Activated CD4-positive, alpha-beta T cell treated with anti-CD3 and anti-CD28 coated beads for 24 hours (primary cell): ENCODE measurements at regions not wholly inside any gene's neighbourhood (a gene's known extent, or its start where the extent isn't known, plus 50 kb on each side); places are given as distances from the start of the nearest gene placed in this dataset.

Experiments used
- DNase-seq, 2 donors: peaks; one replicate each; pipeline ENCODE4 v3.0.0-alpha.2; 2020; ENCODE audit warnings: low read depth in 2 of 2

DNA sequence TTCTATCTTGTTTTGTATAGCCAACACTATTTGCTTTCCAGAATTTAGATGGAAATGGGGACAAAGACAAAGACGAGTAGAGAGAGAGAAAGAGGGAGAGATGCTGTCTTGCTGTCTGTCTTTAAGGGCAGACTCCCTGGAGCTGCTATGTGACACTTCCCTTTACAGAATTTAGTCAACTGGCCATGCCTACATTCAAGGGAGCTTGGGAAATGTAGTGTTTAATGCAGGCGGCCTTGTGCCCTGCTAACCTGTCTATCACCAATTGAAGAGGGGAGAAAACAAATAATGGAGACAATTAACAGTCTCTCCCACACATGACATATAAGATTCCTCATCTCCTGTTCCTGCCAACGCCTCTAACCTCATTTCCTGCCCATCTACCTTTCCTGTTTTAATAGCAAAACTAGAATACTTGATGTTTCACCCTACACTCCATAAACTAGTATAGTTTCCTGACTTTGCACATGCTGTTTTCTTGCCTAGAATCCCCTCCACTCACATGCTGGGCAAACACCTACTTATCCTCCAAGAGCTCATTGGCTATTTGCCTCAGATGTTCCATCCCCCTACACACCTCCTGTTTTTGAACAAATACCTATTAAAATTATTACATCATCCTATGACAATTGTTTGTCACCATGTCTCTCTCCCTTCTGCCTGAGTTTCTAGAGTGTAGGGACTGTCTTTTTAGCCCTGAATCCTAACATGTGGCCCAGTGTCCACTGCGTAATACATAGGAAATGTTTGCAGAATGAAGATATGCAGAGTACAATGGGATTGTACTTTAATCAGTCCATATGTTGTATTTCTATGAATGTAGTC is 117.2 kb downstream of the SLC25A24 start:
- DNase-seq: no peak

DNA sequence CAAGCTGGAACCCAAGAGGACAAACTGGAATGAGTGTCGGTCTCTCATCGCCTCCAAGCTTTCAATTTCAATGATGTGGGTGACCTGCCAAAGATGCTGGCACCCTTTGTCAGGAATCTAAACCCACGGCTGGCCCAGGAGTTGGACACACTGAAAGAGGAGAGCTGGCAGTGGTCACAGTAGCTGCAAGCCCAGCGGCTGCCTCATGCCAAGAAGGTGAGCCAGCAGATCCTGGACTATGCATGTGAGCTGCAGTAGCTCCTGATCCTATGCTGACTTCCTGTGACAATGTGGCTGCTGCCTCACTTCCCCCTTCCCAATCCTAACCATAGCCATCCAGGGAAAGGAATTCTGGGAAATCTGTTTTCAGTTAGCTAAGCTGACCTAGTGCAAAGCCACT is 117.0 kb upstream of the VAV3 start:
- DNase-seq: no peak

DNA sequence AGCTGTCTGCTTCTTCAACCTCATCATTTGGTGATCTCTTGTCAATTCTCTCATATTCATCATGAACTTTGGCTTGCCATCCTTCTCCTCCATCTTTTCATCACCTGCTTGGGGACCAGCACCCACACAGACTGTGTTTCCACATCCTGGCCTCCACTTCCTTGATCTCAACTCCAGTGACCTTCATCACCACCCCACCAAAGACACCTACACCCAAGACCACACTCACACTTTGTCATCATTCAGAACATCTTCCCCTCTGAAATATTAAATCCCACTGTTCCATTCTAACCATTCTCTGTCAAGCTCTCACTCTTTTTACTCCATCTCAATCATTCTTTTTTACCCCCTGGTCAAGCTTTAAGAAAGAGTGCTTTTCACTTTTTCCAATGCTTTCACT is 115.5 kb upstream of the VAV3 start:
- no peak for DNase-seq

DNA sequence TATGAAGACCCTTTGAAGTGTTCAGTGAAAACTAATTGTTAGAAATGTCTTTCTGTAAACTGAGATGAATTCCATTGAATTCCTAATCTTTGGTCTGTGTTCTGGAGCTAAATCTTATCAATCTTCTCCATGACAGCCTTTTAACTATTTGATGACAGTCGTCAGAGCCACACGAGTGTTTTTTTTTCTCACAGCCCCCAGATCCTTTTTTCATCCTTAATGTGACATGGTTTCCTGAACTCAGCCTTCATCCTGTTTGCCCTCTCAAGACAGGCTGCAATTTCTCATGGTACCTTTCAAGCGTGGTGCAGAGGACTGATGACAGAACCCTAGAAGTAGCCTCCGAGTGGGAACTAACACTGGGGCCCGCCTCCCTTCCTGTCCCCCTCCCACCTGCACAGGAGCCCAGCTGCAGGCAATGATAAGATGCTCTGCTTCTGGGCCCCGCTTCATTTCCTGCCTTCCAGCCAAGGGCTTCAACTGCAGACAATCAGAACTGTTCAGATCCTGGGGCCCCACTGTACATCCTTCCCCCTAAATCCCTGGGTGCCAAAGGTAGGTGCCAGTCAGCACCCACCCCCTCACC is 114.6 kb upstream of the VAV3 start:
- DNase-seq: peak in 1 of 2 donors; percentile 19

DNA sequence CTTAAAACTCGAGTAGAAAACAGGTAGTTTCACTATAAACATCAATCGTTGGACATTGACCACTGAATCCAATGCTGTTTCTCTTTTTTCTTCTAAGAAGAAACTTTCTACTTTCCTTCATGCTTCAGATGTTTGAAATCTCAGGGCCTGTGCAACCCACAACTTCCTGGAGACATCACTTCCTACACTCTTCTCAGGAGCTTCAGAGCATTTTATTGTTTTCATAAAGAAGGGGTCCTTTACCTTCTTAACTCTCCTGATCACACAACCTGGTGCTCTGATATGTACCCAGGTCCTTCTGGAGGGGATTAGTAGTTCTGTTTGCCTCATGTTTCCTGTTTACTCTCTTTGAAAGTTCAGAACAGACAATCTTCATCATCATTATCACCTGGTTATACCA is 113.0 kb upstream of the VAV3 start:
- DNase-seq: no peak

DNA sequence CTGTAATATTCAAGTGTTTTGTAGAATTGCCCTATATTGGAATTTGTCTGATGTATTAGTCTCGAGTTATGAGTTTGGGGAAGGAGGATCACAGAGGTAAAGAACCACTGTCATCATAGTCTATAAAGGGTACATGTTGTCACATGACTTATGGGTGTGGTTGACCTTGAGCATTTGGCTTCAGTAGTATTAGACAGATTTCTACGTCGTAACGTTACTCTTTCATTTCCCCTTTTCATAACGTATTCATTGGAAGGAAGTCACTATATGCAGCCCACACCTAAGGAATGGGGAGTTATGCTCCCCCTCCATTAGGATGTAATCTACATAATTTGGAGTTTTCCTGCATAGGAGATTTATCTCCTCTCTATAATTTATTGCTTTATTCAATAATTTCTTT is 110.1 kb upstream of the VAV3 start:
- DNase-seq: no peak

DNA sequence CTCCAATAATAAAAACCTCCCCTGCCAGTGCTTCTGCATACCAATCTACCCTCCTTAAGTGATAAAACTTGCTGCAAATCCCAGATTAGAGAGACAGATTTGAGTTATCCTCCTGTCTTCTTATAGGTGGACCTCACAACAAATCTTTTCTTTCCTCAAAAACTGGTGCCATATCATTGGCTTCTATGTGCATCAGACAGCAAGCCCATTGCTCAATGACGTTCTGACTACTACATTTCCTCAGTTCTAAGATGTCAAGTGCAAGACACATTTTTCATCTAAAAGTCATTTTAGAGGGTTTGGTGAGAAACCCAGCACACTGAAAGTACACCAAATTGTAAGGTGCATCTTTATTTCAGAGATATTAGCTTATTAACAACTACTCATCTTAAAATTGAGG is 107.8 kb upstream of the VAV3 start:
- no peak for DNase-seq

DNA sequence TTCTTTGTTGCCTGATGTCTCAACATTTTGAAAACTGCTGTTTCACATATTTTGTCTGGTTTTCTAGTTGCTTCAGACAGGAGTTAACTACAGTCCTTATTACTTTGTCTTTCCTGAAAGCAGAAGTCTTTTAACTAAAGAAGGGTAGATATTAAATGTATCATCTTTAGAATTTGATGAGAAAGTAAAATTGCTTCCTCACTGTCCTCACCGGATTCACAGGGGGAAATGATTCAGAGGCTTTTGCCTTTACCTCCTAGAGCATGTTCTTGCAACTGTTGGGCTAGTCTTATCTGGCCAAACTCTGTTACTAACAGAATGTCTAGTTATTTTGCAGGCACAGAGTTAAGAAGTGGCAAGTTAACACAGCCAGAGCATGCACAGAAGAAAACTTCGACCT is 107.2 kb upstream of the VAV3 start:
- DNase-seq: no peak

DNA sequence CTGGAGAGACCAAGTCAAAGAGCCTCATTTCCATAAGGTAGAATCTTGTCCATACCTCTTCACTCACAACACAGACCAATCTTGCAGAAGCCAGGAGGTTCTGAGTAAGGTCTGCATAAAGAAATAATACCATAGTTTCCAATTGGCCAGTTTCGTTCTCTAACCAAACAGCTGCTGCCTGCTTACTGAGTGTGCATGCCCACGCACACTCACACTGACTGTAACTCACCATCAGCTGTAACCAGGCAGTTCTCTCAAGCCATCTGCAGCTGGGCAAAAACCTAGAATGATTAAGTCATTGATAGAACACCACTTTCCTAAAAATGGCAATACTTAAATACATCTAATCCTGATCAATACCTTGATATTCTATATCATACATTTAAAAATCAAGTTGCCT is 106.6 kb upstream of the VAV3 start:
- DNase-seq: no peak

DNA sequence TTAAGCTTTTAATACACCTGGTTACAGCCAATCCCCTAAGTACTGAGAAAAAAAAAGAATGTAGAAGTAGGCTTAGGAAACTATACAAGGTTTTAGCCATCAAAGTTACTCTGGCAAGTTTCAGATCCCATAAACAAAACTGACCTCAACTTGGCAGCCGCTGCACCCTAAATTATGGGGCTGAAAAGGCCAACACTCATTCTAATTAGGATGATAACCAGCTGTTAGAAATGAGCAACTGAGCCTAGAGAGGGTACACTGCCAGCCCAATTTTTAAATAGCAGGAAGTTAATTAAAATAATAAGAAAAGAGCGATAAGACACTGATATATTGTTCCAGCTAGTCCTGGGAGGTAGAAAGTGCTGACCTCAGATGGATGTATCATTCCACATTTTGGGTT is 105.7 kb upstream of the VAV3 start:
- no peak for DNase-seq

DNA sequence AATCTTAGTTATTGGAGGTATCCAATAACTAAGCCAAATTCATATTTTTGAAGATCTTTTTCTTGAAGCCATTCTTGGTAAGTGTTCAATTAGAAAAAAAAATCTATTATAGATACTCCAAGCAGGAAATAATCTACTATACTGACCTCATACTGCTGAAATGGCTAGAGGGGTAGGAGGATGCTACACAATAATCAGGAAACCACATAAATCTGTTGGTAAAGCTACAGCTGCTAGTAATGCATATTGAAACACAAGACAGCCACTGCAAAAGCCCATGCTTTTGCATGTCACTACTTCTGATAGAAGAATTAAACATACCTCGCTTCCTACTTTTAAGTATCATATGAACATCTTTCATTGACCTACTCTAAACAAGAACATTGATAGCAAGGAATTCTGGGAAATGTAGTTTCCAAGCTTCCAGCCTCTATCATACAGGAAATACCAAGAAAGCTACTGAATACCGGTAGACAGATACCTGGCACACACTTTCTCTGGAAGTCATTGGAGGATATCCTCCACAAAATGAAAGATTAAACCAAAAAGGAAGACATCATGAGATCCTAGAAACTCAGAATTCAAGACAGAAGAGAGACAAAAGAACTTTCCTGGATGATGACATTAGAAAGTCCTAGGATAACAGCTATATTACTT is 103.0 kb upstream of the VAV3 start:
- no peak for DNase-seq

DNA sequence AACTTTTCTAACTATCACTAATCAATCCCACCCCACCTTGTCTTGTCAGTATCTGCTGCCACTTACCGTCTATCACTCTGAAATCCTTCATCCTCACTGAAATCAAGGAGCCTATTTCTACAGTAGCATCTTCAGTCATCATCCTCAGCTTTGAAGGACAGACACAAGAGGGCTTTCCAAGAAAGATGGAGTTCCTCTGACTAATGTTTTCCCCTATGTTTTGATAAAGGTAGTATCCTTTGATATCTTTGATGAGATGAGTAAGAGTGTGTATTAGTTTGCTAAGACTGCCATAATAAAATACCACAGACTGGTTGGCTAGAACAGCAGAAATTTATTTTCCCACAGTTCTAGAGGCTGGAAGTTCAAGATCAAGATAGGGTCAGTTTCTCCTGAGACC is 101.8 kb upstream of the VAV3 start:
- no peak for DNase-seq

DNA sequence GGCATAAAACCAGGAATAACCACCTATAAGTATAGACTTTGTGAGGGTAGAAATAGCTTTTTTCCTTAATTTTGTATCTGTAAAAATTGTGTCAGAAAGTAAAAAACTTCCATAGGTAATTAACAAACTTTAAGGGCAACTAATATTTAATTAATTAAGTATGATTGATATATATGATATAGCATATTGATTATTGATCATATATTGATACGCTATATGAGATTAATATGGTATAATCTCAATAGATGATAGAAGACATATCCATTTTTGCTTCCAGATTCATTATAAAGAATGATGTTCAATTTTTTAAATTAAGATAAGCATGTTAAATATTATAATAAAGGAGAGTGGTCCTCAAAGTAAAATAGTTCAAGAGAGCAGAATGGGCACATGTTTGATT is 99.3 kb upstream of the VAV3 start:
- no peak for DNase-seq

DNA sequence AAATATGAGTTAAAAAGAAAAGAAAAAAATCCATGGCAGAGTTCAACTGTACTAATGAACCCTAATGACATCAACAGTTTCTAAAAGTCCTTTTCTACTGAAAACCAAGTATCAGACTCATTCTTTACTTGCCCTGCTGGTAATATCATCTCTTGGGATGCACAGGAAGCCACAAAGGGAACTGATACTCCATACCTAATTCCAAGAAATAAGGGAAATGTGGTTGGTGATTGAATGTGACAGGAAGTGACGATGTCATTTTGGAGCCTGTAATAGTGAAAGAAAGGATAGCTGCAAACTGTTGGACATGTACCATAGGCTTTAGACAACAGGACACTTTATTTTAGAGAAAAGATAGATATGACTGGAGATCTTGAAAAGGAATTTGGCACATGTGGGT is 98.7 kb upstream of the VAV3 start:
- DNase-seq: no peak

DNA sequence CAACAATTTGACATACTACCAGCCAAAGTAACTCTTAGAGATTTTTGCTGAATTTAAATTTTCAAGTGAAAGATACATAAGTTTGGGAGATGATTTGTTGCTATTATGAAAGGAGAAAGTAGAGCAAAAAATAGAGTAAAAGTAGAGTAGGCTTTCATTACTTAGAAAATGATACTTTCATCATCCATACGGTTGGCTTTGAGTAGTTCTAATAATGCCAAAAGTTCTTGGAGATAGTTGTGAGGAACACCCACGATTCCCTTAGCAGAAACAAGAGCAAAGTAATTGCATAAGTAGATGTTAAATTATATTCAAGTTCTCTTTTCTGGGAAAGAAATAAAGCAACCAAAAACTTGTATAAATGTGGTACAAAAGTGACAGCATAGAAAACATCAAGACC is 95.0 kb upstream of the VAV3 start:
- no peak for DNase-seq

DNA sequence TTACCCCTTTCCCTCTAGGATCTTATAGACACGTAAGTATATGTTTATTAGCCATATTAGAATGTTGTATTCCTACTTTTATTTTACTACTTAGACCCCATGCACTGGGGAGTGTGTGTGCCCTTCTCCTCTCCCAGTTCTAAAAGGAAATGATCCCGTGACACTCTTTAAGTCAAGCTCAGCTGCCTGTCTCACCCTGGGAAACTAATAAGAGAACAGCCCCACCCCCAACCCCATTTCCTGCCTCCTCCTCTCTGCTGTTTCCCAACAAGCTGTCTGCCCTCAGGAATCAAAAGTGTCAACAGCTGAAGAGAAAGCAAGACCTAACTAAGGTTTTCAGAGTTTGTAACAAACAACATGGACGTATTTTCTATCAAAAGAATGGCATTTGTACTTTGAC is 92.6 kb upstream of the VAV3 start:
- DNase-seq: no peak

DNA sequence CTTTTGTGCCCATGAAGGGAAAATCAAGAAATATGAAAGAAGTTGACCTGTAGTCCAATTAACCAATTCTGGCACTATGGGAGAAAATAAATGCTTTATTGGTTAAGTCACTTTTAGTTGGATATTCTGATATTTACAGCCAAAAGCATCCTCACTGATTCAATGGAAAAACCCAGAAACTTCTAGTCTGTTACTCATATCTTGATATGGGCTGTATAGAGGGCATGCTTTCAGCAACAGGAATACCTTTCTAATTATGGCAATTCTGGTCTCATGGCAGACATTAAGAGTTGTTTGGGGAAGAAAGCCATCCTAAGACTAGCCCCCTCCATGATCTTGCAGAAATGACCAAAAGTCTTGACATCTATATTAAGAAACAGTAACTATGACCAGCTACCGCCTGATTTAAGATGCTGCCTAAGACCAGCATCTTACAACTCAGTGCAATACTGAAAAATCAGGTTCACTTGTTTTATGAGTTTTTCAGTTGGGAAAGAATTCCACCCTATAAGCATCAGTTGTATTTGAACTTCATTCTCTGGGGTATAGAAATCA is 91.5 kb upstream of the VAV3 start:
- DNase-seq: no peak

DNA sequence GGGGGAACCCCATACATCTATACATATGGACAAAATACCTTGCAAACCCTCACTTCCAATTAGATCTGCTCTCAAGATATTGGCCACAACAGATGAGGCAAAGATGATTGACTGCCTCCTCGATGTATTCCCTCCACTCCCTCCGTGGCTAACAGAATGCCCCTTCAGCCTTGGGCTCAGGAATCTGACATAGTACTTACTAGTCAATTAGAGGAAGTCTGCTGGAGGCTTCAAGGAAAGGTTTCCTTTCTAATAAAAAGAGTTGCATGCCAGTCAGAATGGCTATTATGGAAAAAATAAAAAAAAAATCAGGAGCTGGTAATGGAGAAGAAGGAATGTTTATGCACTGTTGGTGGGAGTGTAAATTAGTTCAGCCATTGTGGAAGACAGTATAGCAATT is 90.4 kb upstream of the VAV3 start:
- DNase-seq: no peak

DNA sequence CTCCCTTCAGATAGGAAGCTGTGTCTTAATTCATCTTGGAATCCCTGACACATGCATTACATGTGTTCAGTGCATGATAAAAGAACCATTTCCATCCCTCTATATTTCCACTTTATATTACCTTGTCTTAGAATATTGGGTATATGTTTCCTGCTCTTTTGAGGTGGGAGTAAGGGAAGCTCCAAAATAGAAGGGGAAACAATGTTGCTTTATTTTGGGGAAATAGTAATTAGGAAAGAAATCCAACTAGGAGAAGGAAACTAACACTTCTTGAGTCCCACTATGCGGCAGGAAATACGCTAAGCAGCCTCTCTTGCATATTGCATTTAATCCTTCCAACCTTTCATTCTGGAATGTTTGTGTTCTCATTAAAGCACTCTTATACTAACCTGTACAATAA is 89.4 kb upstream of the VAV3 start:
- DNase-seq: no peak

DNA sequence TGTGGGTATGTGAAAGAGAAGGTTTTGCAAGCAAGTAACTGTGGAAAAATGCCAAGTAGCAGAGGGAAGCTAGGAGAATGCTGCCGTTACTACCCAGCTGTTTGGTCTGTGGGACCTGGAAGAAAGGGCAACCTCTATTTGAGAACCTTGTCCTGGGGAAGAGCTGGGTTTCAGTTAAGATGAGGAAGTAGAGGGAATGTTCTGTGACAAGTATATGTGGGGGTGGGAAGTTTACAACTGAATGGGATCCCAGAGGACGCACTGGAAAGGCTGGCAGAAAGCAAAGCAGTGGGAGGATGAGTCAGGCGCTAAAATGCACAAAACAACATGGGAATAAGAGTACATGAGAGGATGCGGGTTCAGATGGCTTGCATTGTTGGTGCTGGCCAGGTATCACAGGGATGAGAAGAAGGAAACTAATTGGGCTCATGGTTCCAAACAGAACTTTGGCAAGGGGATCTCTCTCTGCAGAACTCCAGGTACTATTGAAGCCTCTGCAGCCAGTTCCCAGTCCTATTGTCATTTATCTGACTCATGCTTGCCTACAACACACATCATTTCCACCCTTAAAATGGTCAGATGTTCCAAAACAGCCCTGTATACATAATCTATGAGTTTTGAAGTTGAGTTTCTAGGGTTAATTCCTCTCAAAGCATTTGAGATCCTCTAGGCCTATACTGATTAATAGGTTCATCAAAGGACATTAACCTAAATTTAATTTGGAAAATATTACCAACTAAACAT is 88.5 kb upstream of the VAV3 start:
- DNase-seq: no peak

DNA sequence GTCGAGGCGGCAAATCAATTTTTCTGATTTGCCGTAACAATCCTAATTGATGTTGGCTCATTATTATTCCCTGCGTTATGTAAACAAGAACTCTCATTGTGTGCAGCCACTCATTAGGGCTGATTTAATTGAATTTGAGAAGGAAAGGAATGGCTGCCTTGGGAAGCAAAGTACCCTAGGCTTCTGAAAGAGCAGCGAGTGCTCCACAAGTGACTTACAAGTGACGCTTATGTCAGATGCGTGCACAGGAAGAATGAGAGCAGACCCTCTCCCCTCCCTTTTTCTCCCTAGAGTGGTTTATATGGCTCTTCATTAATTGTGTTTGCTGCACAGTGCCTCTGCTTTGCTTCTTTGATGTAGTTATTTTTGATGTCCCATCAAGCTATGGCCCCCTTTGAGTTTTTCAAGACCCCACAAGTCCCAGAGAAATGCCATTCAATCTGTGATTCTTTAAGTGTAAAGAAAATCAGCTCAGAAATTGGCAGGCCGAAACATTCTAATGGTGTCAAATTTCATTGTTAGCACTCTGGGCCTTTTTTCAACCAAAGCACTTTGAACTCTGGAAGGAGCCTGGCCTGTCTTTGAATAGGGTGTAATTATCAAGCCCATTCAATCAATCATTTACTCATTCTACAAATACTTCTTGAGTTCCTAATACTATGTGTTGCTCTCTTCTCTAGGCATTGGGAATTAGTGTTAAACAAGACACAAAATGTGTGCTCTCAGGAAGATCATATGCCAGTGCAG is 86.8 kb upstream of the VAV3 start:
- no peak for DNase-seq
